ENCODE measurements at regions not wholly inside any gene's neighbourhood (a gene's known extent, or its start where the extent isn't known, plus 50 kb on each side); places are given as distances from the start of the nearest gene placed in this dataset.
A peak's percentile ranks its signal among the peaks of the same experiment; 100 is the strongest.
"Not testable (repeated sequence)": the region's sequence is repeated elsewhere in the genome, so short reads cannot be mapped to it uniquely, and the experiment has no call there.

GRCh38 chr16:52976539-52977167 lies 76.0 kb downstream of the CHD9NB start:
- DNase-seq: peak; percentile 28

- DNase-seq: no peak
These were observed 85.0 kb downstream of the CHD9NB start for GRCh38 chr16:52967744-52968143.

DNA sequence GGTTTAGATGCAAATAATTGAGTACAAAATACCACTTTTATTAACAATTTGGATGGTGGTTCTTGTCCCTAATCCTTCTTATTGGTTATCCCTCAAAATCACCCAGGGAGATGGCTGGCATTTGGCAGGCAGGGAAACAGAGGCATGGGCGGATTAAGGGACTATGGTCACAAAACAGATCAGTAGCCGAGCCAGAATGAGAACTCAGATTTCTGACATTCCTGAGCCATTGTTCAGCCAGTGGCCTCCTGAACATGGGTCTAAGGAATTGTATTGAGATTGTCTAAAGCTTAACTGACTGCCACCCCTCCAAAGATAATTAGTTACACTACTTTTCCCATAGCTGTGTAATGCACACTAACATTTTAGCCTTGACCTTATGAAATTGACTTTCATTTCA lies 88.4 kb downstream of the CHD9NB start:
- DNase-seq: no peak

DNA sequence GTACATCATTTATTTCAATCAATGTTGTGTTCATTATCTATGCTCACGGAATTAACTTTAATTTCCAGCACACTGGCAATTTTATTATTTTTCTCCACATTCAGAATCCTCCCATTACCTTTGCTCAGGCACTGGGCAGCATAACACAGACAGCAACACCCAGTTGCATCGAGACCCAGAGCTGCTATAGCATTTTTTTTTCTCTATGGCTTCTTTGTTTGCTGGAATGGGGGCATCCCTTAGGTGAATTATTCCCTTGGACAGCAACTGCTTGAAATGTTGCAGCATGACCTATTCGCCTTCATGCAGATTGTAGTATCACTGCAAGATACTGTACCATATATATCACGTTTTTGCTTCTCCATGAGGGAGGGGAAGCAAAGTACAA lies 88.8 kb downstream of the CHD9NB start:
- no peak for DNase-seq

DNA sequence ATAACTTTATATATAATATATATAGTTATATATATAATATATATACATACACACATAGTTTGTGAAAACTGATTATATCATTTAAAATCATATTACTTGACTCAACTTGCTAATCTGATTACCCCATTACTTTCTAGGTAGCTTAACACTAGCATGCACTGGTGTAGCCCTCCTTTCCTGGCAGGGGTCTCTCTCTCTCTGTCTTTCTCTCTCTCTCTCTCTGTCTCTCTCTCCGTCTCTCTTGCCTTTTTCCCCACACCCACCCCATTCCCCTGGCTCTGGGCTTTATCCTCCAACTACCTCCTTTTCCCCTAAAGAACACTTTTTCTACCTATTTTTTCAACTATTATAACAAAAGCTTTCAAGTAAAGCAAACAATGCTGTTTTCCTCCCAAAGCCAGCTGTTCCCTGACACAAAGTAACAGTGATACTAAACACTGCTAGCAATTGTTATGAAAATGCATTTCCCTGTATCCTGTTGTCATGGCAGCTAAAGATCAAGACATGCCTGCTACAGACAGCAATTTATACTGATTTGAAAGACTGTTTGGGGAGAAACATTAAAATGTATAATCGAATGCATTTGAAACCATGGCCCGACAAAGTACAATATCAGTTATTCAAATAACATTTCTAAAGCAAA lies 89.4 kb downstream of the CHD9NB start:
- no peak for DNase-seq

DNA sequence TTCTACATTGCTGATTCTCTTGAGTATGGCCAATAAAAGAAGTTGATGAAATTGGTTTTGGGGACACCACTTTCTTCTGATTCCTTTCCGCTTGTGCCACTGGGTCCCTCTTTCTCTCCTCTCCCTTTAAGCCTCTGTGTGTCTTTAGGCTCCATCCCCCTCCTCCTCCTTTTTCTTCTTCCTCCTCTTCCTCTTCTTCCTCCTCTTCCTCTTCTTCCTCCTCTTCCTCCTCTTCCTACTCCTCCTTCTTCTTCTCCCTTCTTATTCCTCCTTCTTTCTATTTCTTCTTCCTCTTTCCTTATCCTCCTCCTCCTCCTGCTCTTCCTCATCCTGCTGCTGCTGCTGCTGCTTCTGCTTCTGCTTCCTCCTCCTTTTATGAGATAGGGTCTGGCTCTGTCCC lies 93.7 kb downstream of the CHD9NB start:
- DNase-seq: no peak

- no peak for DNase-seq
These were observed 95.5 kb downstream of the CHD9NB start for GRCh38 chr16:52957199-52957598.

DNA sequence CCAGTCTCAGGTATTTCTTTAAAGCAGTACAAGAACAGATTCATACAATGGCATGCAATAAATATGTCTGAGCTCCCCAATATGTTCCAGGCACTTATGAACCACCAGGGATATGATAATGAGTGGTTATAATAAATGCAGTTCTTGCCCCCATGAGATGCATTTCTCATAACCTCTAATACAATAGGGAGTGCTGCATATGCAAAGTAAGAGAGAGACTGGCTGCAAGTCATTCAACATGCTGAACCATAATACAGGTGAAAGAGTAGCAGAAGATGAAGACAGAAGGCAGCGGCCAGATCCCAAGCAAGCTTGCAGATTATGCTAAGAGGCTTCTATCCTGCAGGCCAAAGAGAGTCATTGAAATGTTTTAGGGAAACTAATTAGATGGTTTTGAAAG lies 96.7 kb downstream of the CHD9NB start:
- no peak for DNase-seq

DNA sequence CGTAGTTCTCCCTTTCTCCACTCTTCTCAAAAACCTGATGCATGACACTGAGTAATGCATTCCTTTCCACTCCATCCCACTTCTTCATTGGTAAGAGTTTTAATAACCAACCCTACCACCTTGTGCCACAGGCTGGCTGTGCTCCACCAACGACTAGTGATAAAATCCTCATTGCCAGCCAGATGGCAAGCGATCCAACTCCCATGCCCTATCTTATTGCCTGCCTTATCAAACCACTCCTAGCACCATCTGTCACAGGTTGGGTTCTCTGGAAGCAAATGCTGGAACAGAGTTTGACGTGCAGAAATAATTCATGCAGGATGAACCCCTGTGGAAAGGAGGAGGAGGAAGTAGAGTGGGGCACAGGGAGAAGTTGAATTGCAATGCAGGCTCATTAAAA lies 99.5 kb downstream of the CHD9NB start:
- DNase-seq: no peak

DNA sequence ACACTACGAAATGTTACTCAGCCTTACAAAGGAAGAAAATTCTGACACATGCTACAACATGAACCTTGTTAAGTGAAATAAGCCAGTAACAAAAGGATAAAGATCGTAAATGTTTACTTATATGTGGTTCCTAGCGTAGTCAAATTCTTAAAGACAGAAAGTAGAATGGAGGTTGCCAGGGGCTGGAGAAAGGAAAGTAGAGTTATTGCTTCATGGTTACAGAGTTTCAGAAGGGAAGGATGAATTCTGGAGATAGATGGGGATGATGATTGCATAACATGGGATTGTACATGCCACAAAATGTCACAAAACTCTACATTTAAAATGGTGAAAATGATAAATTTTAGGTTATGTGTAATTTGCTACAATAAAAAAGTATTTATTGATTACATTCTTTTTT lies 103.8 kb downstream of the CHD9NB start:
- DNase-seq: no peak

DNA sequence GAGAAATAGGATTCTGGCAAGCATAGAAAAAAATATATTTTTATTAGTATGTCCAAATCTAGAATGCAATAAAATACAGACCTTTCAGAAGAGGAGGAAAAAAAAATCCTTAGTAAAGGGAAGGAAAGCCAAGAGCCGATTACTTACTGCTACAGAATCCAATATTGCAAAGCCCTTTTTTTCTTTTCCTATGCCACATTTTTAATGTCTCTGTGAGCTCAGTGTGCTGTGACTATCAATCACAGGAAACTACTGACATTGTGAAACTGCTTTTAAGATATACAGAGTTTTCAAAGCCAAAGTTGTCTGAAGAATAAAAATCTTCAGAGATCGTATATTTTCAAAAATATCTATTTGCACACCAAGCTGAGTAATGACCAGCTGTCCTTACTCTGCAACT lies 120.4 kb downstream of the CHD9NB start:
- no peak for DNase-seq

DNA sequence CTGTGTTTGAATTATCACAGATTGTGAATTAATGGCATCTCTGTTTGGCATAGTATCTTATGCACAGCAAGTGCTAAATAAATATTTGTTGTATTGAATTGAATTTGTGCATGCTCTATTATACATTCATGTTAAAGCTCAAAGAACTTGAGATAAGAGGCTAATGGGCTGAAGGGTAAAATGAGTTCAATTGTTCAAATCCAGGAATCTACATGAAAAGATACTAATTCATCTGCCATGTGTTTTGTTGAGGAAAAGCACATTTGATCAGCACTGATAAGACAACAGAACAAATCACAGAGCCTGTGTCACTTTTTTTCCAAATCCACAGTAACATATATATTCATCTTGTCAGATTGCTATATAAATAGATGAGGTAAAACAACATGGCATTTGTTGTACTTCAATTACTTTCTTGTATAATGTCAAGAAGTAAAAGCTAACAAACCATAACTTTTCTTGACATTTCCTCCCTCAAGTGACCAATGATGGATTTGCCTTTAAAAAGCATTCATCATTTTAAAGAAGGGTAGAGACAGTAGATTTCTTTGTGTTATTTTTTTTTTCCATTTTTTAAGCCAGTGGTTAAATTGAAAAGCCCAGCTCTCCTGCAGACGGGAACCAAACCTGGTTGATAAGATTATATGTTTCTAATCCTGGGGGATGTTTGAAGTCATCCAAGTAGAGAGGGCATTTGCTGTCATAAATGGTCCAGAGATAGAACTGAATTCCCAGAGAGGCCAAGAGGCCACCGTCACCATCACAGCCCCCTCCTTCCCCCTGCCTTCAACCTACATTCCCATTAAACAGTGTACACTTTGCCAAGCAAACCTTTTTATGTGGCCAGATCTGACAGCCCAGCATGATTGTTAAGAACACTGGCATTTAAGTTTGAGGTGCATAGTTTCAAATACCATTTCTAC lies 123.0 kb downstream of the CHD9NB start:
- DNase-seq: no peak

DNA sequence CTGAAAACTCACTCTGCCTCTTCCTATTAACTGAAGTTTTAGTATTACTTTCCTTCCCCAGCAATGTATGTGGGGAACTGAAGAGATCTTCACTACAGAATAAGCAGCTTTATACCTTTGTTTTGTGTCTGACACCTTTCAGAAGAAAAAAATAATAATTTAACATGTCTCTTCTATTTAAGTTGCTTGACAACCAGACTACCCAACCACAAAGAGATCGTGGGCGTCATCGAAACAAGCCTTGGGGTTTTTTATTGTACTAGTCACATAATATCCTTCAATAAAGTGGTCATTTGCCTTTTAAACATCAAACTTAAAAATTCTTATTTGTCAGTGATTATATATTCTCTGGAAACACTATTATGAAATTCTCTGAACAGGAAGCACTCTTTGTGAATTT lies 123.7 kb downstream of the CHD9NB start:
- no peak for DNase-seq

- DNase-seq: no peak
These were observed 127.6 kb downstream of the CHD9NB start for GRCh38 chr16:52925143-52925542.

- DNase-seq: no peak
These were observed 128.5 kb downstream of the CHD9NB start for GRCh38 chr16:52924162-52924561.

GRCh38 chr16:52921104-52921503 lies 131.6 kb downstream of the CHD9NB start:
- DNase-seq: no peak

GRCh38 chr16:52920331-52920730 lies 132.4 kb downstream of the CHD9NB start:
- no peak for DNase-seq

GRCh38 chr16:52914428-52914827 lies 138.3 kb downstream of the CHD9NB start:
- no peak for DNase-seq

DNA sequence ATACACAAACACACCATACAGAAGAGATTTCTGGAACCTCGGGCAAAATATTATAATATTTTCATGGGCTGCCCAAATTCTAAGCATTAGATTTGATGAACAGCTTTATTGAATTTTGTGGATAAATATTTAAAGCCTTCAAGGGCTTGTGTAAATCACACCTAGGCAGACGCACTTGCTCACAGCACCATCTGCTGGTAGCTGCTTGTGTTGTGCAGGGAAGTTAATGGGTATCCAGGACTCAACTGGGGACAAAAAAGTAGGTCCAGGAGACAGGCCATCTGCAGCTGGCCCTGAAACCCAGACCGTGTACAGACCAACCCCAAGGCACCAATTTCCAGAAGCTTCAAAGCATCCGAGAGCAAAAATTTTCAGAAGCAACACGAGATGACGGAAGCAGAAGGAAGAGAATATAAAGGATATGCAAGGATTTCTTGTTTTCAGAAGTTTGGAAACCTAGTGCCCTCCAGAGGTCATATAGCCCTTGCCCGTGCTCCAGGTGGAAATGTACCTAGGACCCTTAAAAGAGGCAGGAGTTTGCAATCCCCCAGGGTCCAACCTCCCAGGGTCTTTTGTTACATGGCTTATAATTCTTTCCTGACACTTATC lies 140.0 kb downstream of the CHD9NB start:
- peak; percentile 74 for DNase-seq

DNA sequence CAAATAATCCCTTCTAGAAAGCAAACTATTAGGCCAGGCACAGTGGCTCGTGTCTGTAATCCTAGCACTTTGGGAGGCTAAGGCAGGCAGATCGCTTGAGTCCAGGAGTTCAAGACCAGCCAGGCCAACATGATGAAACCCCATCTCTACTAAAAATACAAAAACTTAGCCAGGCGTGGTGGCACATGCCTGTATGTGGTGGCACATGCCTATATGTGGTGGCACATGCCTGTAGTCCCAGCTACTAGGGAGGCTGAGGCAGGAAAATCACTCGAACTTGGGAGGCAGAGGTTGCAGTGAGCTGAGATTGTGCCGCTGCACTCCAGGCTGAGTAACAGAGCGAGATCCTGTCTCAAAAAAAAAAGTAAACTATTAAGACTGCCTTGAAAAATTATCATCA lies 144.6 kb downstream of the CHD9NB start:
- not testable (repeated sequence) for DNase-seq

GRCh38 chr16:52906281-52906680 lies 146.4 kb downstream of the CHD9NB start:
- DNase-seq: no peak

DNA sequence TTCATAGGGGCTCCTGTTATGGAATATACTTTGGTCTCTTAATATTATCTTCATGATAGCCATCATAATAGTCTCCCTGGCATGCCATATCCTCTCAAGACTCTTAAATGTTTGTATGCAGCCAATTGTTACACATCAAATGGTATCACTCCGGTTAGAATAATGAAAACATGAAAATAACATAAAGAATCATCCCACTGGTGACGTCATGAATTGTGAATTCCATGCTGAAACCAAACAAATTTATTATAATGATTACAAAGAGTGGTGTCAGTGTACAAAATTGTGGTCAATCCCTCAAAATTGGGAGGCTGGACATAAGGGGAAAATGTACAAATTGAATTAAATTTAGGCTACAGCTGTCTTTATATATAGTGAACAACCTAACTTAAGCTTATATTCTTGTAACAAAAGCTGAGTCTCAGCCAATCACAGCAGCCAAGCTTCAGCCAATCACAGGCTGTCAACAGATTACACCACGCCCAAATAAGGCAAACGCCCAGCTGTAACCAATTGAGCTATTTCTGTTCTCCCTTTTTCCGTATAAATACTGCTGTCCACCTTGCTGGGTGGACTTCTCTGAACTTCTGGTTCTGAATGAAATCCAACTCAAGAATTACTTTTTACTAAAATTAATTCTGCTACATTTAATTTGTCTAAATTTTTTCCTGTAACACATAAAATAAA lies 156.1 kb downstream of the CHD9NB start:
- no peak for DNase-seq

DNA sequence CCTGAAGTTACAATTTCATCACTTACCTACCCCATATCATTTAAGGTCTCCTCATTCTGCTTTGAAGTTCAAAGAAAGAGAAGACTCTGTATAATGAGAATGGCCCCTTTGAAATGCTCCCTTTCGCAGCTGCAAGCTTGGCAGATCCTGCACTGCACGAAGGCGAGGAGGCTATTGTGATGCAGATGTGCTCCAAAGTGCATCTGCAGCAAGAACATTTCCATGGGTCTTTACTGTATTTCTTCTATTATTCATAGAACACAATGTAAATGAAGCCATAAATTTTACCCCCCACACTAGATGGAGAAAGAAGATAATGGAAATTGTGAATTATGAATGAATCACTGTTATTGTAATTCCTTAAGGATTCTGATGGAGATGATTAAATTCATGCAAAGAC lies 178.7 kb downstream of the CHD9NB start:
- no peak for DNase-seq
